HepG2 (cell line): ENCODE measurements at regions not wholly inside any gene's neighbourhood (a gene's known extent, or its start where the extent isn't known, plus 50 kb on each side); places are given as distances from the start of the nearest gene placed in this dataset.

ENCODE experiments used
- ATAC-seq: fragments of 200-7000 bp; cut with Tn5 transposase; 3 replicates; pipeline ENCODE4 v1.9.1; 2020; ENCODE audit warnings: mild to moderate bottlenecking, moderate library complexity
- BruUV-seq: library from RNA; stranded (reverse); fragments of 400-500 nt; replicated peaks from 2 replicates; lab custom pipeline; 2021; lab: Mats Ljungman, UMichigan
- CTCF ChIA-PET: fragments of 300-600 bp; formaldehyde crosslinking; extraction: SDS; loops from one replicate; lab custom pipeline; 2021; ENCODE audit warnings: low total read pairs, inconsistent platforms, low intra/inter-chr PET ratio; lab: Yijun Ruan, JAX
- POLR2A ChIA-PET: fragments of 350-600 bp; sonication (Branson Sonifier 250); formaldehyde crosslinking; loops from one replicate; lab custom pipeline; 2020; ENCODE audit warnings: antibody characterized with exemption, inconsistent platforms; lab: Yijun Ruan, JAX
- DNase-seq: peaks from one replicate; pipeline ENCODE4 v3.0.0-alpha.2; 2015; ENCODE audit warnings: low spot score
- FAIRE-seq: peaks from 3 replicates; lab custom pipeline; 2011; peaks lifted over from hg19 to GRCh38; lab: Jason Lieb, UNC
- H2AFZ ChIP-seq: one replicate; pipeline ENCODE4 v1.6.1; 2011; ENCODE audit warnings: low read length, inconsistent platforms
- H3K27ac ChIP-seq: fragments of 300-600 bp; 3 replicates; pipeline ENCODE4 v1.8.0; 2011; ENCODE audit warnings: mixed run types, mild to moderate bottlenecking, mixed read lengths, low read length, inconsistent platforms; ENCODE audit not compliant: insufficient read depth; ENCODE audit errors: extremely low read length
- H3K27me3 ChIP-seq, 2 experiments: fragments of 200-600 bp in 1 of 2; 2 replicates in 1 of 2; 3 replicates in 1 of 2; pipeline versions ENCODE4 v1.6.0 to v1.8.0; 2011; ENCODE audit warnings: low read length in 2 of 2, mild to moderate bottlenecking in 2 of 2, moderate library complexity in 2 of 2, inconsistent platforms in 1 of 2; ENCODE audit not compliant: insufficient read depth in 2 of 2, control insufficient read depth in 1 of 2
- H3K36me3 ChIP-seq, 2 experiments: fragments of 200-600 bp in 1 of 2; replicated peaks in 1 of 2; 2 replicates in 1 of 2; 3 replicates in 1 of 2; pipeline versions ENCODE4 v1.5.1 to v1.8.0; 2011; ENCODE audit warnings: low read length in 2 of 2, inconsistent platforms in 1 of 2; ENCODE audit not compliant: insufficient read depth in 2 of 2, control insufficient read depth in 1 of 2
- H3K4me1 ChIP-seq: 2 replicates; pipeline ENCODE4 v1.5.1; 2012; ENCODE audit warnings: low read length, inconsistent platforms; ENCODE audit not compliant: insufficient read depth
- H3K4me2 ChIP-seq: 2 replicates; pipeline ENCODE4 v1.6.0; 2011; ENCODE audit warnings: low read depth, low read length, inconsistent platforms
- H3K4me3 ChIP-seq, 3 experiments: fragments of 200-600 bp in 1 of 3; sonication (generic), shearing (Covaris generic) in 1 of 3; replicated peaks in 1 of 3; 2 replicates each; pipeline ENCODE4 v1.5.1; 2011 to 2016; ENCODE audit warnings: low read length in 3 of 3, inconsistent platforms in 2 of 3, low read depth in 2 of 3, mild to moderate bottlenecking in 2 of 3, control low read depth in 1 of 3, mixed read lengths in 1 of 3; ENCODE audit not compliant: insufficient read depth in 1 of 3
- H3K79me2 ChIP-seq: one replicate; pipeline ENCODE4 v1.6.1; 2011; ENCODE audit warnings: low read length, inconsistent platforms; ENCODE audit not compliant: insufficient read depth
- H3K9ac ChIP-seq: 2 replicates; pipeline ENCODE4 v1.6.0; 2011; ENCODE audit warnings: mild to moderate bottlenecking, low read depth, low read length, inconsistent platforms; ENCODE audit not compliant: insufficient read depth
- H3K9me3 ChIP-seq: 2 replicates; pipeline ENCODE4 v1.5.1; 2012; ENCODE audit warnings: mild to moderate bottlenecking, low read length
- H4K20me1 ChIP-seq: 2 replicates; pipeline ENCODE4 v1.6.0; 2011; ENCODE audit warnings: inconsistent platforms, mild to moderate bottlenecking, low read length, moderate library complexity; ENCODE audit not compliant: insufficient read depth
- ELF4 ChIP-seq: sonication (generic); formaldehyde crosslinking; IDR thresholded peaks from 2 replicates; pipeline ENCODE4 v1.5.0; 2020; ENCODE audit warnings: missing genetic modification reagents, mild to moderate bottlenecking, moderate library complexity, borderline replicate concordance
- FOSL2 ChIP-seq: sonication (generic); formaldehyde crosslinking; IDR thresholded peaks from 2 replicates; pipeline ENCODE4 v1.4.0; 2020; ENCODE audit warnings: missing genetic modification reagents
- HNF4G ChIP-seq, 2 experiments: sonication (generic) in 1 of 2; formaldehyde crosslinking in 1 of 2; IDR thresholded peaks; 2 replicates each; pipeline versions ENCODE4 v1.4.0 to v1.6.1; 2011 to 2020; ENCODE audit warnings: borderline replicate concordance in 2 of 2, low read depth in 2 of 2, mild to moderate bottlenecking in 2 of 2, low read length in 1 of 2, missing genetic modification reagents in 1 of 2, moderate library complexity in 1 of 2
- MBD4 ChIP-seq: IDR thresholded peaks from 2 replicates; pipeline ENCODE4 v1.6.1; 2012; ENCODE audit warnings: low read length, inconsistent platforms, borderline replicate concordance
- RFXAP ChIP-seq: sonication (generic); formaldehyde crosslinking; IDR thresholded peaks from 2 replicates; pipeline ENCODE4 v1.4.0; 2020; ENCODE audit warnings: missing genetic modification reagents, borderline replicate concordance
- SCMH1 ChIP-seq: sonication (generic); formaldehyde crosslinking; IDR thresholded peaks from 2 replicates; pipeline ENCODE4 v1.9.0; 2021; ENCODE audit warnings: missing genetic modification reagents, mild to moderate bottlenecking, borderline replicate concordance
- YY1 ChIP-seq: IDR thresholded peaks from 2 replicates; pipeline ENCODE4 v1.6.1; 2011; ENCODE audit warnings: low read length, low read depth, moderate library complexity, mild to moderate bottlenecking; ENCODE audit not compliant: insufficient read depth, insufficient replicate concordance
- ZNF232 ChIP-seq: sonication (generic); formaldehyde crosslinking; IDR thresholded peaks from 2 replicates; pipeline ENCODE4 v1.4.0; 2020; ENCODE audit warnings: missing genetic modification reagents, borderline replicate concordance
- ZNF253 ChIP-seq: sonication (generic); formaldehyde crosslinking; IDR thresholded peaks from 2 replicates; pipeline ENCODE4 v1.8.0; 2022; ENCODE audit warnings: mild to moderate bottlenecking, missing genetic modification reagents, borderline replicate concordance
- ZNF354B ChIP-seq: sonication (generic); formaldehyde crosslinking; IDR thresholded peaks from 2 replicates; pipeline ENCODE4 v1.8.0; 2022; ENCODE audit warnings: mild to moderate bottlenecking, missing genetic modification reagents
- ZNF430 ChIP-seq: sonication (generic); formaldehyde crosslinking; IDR thresholded peaks from 2 replicates; pipeline ENCODE4 v1.9.0; 2021; ENCODE audit warnings: mild to moderate bottlenecking, missing genetic modification reagents
- ZNF776 ChIP-seq: sonication (generic); formaldehyde crosslinking; IDR thresholded peaks from 2 replicates; pipeline ENCODE4 v1.4.0; 2020; ENCODE audit warnings: mild to moderate bottlenecking, missing genetic modification reagents
- WGBS: methylation state at CpG from one replicate; pipeline ENCODE4 v1.1.6; 2017; ENCODE audit warnings: low lambda C conversion rate; 5-methylcytosine and 5-hydroxymethylcytosine counted together
- in situ Hi-C: cut with HindIII; loops from 2 replicates; pipeline ENCODE4 v1.10.0; 2017; ENCODE audit warnings: low pct_unique_long_range_greater_than_20kb; ENCODE audit not compliant: extremely low pct_ligation_motif_present
- intact Hi-C: fragments of 100-400 bp; cut with micrococcal nuclease; formaldehyde crosslinking; loops from one replicate; pipeline ENCODE4 v1.10.0; 2022; ENCODE audit not compliant: unreplicated experiment
- TF ChIP-seq, protein P1 (sequence below): sonication (generic); formaldehyde crosslinking; IDR thresholded peaks from 2 replicates; pipeline ENCODE4 v1.8.0; 2022; ENCODE audit warnings: mild to moderate bottlenecking, missing genetic modification reagents; ENCODE audit not compliant: insufficient replicate concordance
- TF ChIP-seq, protein P2 (sequence below): sonication (generic); formaldehyde crosslinking; IDR thresholded peaks from 2 replicates; pipeline ENCODE4 v1.4.0; 2020; ENCODE audit warnings: missing genetic modification reagents, borderline replicate concordance
- TF ChIP-seq, protein P3 (sequence below): sonication (generic); formaldehyde crosslinking; IDR thresholded peaks from 2 replicates; pipeline ENCODE4 v1.4.0; 2020; ENCODE audit warnings: missing genetic modification reagents, borderline replicate concordance
- TF ChIP-seq, protein P4 (sequence below): sonication (generic); formaldehyde crosslinking; conservative IDR thresholded peaks from 2 replicates; pipeline ENCODE4 v1.8.1; 2023; ENCODE audit warnings: missing genetic modification reagents

DNA sequence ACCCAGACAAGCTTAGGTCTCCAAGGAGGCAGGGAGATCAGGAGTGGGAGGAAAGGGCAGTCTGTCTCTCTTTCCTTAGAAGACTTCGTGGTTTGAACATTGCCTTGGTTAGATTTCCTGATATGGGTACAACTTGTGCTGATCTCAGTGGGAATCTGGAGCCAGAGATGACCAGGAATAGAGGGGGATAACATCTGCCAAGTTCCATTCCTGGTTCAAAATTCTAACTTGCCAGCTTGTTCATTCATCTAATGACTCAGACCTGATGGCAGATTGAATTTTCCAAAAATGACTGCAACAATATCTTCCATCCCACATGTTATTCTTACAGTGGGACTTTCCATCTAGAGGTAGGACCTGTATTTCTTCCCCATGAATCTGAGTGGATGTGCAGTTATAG, 394.3 kb upstream of the PODXL start:
- Histone ChIP-seq H3K4me2 (no peak overlapping the region), H3K4me1 (peaks cover 23% of the 10 kb centered on the region), H4K20me1 (no peaks in the 10 kb centered on the region), H3K27ac (no peak overlapping the region), H3K27me3 (peaks cover 2 to 17% of the 10 kb centered on the region in 2 experiments; a peak in 2 of 5 replicates), H3K9me3 (no peaks in the 10 kb centered on the region), H3K79me2 (no peaks in the 10 kb centered on the region), H3K9ac (no peak overlapping the region), H2AFZ (no peak overlapping the region), H3K4me3 (no peak overlapping the region), H3K36me3 (no peaks in the 10 kb centered on the region)
- intact Hi-C loops (no loop called here), in situ Hi-C loops (no loop called here)
- DNase-seq (no peak), ATAC-seq (no peak), FAIRE-seq (no peak)
- WGBS: 0% methylated on average over 1 of the region's 1 CpG
- ChIA-PET POLR2A (no interaction called here), CTCF (no interaction called here)
- BruUV-seq: no TSS peak
- TF ChIP-seq ELF4 (CRISPR knock-in tag): no peak
- no peak for TF ChIP-seq ZNF253 (CRISPR knock-in tag)
- TF ChIP-seq, protein P1, sequence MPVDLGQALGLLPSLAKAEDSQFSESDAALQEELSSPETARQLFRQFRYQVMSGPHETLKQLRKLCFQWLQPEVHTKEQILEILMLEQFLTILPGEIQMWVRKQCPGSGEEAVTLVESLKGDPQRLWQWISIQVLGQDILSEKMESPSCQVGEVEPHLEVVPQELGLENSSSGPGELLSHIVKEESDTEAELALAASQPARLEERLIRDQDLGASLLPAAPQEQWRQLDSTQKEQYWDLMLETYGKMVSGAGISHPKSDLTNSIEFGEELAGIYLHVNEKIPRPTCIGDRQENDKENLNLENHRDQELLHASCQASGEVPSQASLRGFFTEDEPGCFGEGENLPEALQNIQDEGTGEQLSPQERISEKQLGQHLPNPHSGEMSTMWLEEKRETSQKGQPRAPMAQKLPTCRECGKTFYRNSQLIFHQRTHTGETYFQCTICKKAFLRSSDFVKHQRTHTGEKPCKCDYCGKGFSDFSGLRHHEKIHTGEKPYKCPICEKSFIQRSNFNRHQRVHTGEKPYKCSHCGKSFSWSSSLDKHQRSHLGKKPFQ (CRISPR knock-in tag): no peak
- TF ChIP-seq ZNF430: no peak
- no peak for TF ChIP-seq ZNF776 (CRISPR knock-in tag)
- no peak for TF ChIP-seq HNF4G (IDR thresholded peaks at IDR 0.05; ENCODE audit: borderline replicate concordance, low read depth, low read length)
- TF ChIP-seq HNF4G (CRISPR knock-in tag; IDR thresholded peaks at IDR 0.05; ENCODE audit: borderline replicate concordance, low read depth): no peak
- TF ChIP-seq MBD4: no peak
- no peak for TF ChIP-seq ZNF232
- TF ChIP-seq, protein P2, sequence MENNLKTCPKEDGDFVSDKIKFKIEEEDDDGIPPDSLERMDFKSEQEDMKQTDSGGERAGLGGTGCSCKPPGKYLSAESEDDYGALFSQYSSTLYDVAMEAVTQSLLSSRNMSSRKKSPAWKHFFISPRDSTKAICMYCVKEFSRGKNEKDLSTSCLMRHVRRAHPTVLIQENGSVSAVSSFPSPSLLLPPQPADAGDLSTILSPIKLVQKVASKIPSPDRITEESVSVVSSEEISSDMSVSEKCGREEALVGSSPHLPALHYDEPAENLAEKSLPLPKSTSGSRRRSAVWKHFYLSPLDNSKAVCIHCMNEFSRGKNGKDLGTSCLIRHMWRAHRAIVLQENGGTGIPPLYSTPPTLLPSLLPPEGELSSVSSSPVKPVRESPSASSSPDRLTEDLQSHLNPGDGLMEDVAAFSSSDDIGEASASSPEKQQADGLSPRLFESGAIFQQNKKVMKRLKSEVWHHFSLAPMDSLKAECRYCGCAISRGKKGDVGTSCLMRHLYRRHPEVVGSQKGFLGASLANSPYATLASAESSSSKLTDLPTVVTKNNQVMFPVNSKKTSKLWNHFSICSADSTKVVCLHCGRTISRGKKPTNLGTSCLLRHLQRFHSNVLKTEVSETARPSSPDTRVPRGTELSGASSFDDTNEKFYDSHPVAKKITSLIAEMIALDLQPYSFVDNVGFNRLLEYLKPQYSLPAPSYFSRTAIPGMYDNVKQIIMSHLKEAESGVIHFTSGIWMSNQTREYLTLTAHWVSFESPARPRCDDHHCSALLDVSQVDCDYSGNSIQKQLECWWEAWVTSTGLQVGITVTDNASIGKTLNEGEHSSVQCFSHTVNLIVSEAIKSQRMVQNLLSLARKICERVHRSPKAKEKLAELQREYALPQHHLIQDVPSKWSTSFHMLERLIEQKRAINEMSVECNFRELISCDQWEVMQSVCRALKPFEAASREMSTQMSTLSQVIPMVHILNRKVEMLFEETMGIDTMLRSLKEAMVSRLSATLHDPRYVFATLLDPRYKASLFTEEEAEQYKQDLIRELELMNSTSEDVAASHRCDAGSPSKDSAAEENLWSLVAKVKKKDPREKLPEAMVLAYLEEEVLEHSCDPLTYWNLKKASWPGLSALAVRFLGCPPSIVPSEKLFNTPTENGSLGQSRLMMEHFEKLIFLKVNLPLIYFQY (CRISPR knock-in tag): no peak
- TF ChIP-seq, protein P3, sequence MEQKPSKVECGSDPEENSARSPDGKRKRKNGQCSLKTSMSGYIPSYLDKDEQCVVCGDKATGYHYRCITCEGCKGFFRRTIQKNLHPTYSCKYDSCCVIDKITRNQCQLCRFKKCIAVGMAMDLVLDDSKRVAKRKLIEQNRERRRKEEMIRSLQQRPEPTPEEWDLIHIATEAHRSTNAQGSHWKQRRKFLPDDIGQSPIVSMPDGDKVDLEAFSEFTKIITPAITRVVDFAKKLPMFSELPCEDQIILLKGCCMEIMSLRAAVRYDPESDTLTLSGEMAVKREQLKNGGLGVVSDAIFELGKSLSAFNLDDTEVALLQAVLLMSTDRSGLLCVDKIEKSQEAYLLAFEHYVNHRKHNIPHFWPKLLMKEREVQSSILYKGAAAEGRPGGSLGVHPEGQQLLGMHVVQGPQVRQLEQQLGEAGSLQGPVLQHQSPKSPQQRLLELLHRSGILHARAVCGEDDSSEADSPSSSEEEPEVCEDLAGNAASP (CRISPR knock-in tag): no peak
- no peak for TF ChIP-seq YY1
- no peak for TF ChIP-seq ZNF354B (CRISPR knock-in tag)
- no peak for TF ChIP-seq FOSL2
- no peak for TF ChIP-seq RFXAP (CRISPR knock-in tag)
- TF ChIP-seq SCMH1 (CRISPR knock-in tag): no peak
- TF ChIP-seq, protein P4, sequence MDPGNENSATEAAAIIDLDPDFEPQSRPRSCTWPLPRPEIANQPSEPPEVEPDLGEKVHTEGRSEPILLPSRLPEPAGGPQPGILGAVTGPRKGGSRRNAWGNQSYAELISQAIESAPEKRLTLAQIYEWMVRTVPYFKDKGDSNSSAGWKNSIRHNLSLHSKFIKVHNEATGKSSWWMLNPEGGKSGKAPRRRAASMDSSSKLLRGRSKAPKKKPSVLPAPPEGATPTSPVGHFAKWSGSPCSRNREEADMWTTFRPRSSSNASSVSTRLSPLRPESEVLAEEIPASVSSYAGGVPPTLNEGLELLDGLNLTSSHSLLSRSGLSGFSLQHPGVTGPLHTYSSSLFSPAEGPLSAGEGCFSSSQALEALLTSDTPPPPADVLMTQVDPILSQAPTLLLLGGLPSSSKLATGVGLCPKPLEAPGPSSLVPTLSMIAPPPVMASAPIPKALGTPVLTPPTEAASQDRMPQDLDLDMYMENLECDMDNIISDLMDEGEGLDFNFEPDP (CRISPR knock-in tag): no peak
